OCI-LY1 (cell line): ENCODE measurements at regions not wholly inside any gene's neighbourhood (a gene's known extent, or its start where the extent isn't known, plus 50 kb on each side); places are given as distances from the start of the nearest gene placed in this dataset.

ENCODE experiments used
- CTCF ChIP-seq: fragments of 200-600 bp; sonication (generic), shearing (Covaris generic); IDR thresholded peaks from 2 replicates; pipeline ENCODE4 v1.5.1; 2017; ENCODE audit warnings: mild to moderate bottlenecking, antibody characterized with exemption, low read length, moderate library complexity, mixed read lengths
- EZH2 ChIP-seq: fragments of 200-600 bp; sonication (generic), shearing (Covaris generic); IDR thresholded peaks from 2 replicates; pipeline ENCODE4 v1.8.0; 2017; ENCODE audit warnings: borderline replicate concordance, mixed run types, mild to moderate bottlenecking, antibody characterized with exemption, low read length, moderate library complexity, mixed read lengths

DNA sequence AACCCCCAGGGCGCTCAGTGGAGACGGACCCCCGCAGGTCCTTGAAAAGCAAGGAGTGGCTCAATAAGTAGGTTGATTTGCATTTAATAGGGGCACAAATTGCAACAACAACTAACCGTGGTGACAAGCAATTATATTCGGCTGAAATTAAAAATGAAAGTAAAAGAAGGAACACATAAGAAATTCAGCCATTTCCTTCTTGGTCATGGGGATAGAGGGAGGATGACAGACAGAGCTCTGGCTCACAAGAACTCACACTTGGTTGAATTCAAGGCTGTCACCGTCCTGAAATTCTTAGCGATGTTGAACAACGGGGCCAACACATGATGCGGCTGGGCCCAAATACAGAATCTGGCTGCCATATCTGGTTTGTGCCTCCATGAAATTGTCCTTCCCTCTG is 129.0 kb downstream of the EDN3 start:
- no peak for TF ChIP-seq CTCF
- TF ChIP-seq EZH2, result no peak
